ENCODE measurements at regions not wholly inside any gene's neighbourhood (a gene's known extent, or its start where the extent isn't known, plus 50 kb on each side); places are given as distances from the start of the nearest gene placed in this dataset.

DNA sequence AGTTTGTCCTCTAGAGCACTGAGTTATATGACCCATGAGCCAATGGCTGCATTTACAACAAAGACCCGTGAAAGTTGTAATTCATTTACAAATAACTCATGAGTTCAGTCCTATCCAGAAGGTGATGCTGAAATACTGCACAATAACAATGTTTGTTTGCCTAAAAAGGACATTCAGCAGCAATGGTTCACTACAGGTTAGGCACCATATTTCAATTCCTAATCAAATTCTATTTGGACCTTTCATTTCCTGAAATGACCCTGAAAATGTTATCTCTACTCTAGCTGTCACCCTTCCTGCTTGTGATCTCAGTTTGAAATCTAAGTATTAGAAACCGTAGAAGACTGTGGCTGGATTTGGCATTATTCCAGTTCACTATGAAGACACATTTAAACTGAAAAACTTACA is 191.2 kb upstream of the SAMSN1 start:
- TF ChIP-seq, protein P1, sequence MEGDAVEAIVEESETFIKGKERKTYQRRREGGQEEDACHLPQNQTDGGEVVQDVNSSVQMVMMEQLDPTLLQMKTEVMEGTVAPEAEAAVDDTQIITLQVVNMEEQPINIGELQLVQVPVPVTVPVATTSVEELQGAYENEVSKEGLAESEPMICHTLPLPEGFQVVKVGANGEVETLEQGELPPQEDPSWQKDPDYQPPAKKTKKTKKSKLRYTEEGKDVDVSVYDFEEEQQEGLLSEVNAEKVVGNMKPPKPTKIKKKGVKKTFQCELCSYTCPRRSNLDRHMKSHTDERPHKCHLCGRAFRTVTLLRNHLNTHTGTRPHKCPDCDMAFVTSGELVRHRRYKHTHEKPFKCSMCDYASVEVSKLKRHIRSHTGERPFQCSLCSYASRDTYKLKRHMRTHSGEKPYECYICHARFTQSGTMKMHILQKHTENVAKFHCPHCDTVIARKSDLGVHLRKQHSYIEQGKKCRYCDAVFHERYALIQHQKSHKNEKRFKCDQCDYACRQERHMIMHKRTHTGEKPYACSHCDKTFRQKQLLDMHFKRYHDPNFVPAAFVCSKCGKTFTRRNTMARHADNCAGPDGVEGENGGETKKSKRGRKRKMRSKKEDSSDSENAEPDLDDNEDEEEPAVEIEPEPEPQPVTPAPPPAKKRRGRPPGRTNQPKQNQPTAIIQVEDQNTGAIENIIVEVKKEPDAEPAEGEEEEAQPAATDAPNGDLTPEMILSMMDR (conservative IDR thresholded peaks at IDR 0.05; ENCODE audit: low read depth, low read length), result no peak
- no peak for TF ChIP-seq EZH2phosphoT487 (IDR thresholded peaks at IDR 0.05; ENCODE audit: borderline replicate concordance, low read length)
- TF ChIP-seq EZH2 (IDR thresholded peaks at IDR 0.05; ENCODE audit: low read length, unreplicated experiment), result no peak
